NB4 (cell line): ENCODE measurements at regions not wholly inside any gene's neighbourhood (a gene's known extent, or its start where the extent isn't known, plus 50 kb on each side); places are given as distances from the start of the nearest gene placed in this dataset.

ENCODE experiments used
- POLR2A ChIP-seq: IDR thresholded peaks from 2 replicates; pipeline ENCODE4 v1.6.1; 2011; ENCODE audit warnings: mild to moderate bottlenecking; ENCODE audit not compliant: insufficient read length; ENCODE audit errors: extremely low read depth
- TF ChIP-seq, protein P1 (sequence below): IDR thresholded peaks from one replicate; pipeline ENCODE4 v1.5.1; 2012; ENCODE audit warnings: low read depth, low read length

DNA sequence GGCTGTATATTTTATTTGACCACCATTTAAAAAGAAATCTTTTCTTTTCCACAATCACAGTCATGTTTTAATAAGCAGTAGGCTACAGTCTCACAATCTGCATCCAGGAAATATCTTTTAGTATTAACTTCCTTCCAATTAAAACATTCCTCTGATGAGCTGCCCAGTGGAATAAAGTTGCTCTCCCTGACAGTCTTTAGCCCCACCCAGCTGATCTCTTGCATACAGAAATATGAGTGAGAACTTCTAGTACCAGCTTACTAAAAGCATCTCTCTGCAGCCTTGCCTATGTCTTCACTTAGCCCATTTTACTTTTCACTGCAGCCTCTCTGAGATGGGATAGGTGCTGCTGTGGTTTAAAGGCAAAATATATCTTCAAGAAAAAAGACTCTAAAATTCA lies 143.4 kb upstream of the ANO3 start:
- TF ChIP-seq, protein P1, sequence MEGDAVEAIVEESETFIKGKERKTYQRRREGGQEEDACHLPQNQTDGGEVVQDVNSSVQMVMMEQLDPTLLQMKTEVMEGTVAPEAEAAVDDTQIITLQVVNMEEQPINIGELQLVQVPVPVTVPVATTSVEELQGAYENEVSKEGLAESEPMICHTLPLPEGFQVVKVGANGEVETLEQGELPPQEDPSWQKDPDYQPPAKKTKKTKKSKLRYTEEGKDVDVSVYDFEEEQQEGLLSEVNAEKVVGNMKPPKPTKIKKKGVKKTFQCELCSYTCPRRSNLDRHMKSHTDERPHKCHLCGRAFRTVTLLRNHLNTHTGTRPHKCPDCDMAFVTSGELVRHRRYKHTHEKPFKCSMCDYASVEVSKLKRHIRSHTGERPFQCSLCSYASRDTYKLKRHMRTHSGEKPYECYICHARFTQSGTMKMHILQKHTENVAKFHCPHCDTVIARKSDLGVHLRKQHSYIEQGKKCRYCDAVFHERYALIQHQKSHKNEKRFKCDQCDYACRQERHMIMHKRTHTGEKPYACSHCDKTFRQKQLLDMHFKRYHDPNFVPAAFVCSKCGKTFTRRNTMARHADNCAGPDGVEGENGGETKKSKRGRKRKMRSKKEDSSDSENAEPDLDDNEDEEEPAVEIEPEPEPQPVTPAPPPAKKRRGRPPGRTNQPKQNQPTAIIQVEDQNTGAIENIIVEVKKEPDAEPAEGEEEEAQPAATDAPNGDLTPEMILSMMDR: no peak
- TF ChIP-seq POLR2A: no peak
